ENCODE measurements at regions not wholly inside any gene's neighbourhood (a gene's known extent, or its start where the extent isn't known, plus 50 kb on each side); places are given as distances from the start of the nearest gene placed in this dataset.

DNA sequence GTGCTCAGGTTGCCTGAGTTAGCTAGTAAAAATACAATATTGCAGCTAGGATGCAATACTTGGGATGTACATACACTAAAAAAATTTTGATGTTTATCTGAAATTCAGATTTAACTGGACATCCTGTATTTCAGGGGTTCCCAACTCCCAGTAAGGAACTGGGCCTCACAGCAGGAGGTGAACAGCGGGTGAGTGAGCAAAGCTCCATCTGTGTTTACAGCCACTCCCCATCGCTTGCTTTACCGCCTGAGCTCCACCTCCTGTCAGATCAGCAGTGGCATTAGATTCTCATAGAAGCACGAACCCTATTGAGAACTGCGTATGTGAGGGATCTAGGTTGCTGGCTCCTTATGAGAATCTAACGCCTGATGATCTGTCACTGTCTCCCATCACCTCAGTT is 285.1 kb upstream of the PROK2 start:
- TF ChIP-seq POLR2AphosphoS5 (IDR thresholded peaks at IDR 0.05) = no peak
- TF ChIP-seq, protein P1, sequence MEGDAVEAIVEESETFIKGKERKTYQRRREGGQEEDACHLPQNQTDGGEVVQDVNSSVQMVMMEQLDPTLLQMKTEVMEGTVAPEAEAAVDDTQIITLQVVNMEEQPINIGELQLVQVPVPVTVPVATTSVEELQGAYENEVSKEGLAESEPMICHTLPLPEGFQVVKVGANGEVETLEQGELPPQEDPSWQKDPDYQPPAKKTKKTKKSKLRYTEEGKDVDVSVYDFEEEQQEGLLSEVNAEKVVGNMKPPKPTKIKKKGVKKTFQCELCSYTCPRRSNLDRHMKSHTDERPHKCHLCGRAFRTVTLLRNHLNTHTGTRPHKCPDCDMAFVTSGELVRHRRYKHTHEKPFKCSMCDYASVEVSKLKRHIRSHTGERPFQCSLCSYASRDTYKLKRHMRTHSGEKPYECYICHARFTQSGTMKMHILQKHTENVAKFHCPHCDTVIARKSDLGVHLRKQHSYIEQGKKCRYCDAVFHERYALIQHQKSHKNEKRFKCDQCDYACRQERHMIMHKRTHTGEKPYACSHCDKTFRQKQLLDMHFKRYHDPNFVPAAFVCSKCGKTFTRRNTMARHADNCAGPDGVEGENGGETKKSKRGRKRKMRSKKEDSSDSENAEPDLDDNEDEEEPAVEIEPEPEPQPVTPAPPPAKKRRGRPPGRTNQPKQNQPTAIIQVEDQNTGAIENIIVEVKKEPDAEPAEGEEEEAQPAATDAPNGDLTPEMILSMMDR (IDR thresholded peaks at IDR 0.05) = no peak
- H3K36me3 ChIP-seq = no peaks in the 10 kb centered on the region
- H3K4me1 ChIP-seq = no peaks in the 10 kb centered on the region
- H3K27ac ChIP-seq (replicated peaks in 1 of 4) = no peak overlapping the region
- WGBS = 98% methylated on average over 6 of the region's 6 CpGs
- H3K4me3 ChIP-seq = no peak overlapping the region
- no peaks in the 10 kb centered on the region for H3K27me3 ChIP-seq
- no peak for DNase-seq (ENCODE audit: extremely low spot score)
- intact Hi-C loops (cut with DNase I) = no loop called here
- H3K9me3 ChIP-seq = peaks cover 0 to 2% (median under 1%) of the 10 kb centered on the region in 4 donors

DNA sequence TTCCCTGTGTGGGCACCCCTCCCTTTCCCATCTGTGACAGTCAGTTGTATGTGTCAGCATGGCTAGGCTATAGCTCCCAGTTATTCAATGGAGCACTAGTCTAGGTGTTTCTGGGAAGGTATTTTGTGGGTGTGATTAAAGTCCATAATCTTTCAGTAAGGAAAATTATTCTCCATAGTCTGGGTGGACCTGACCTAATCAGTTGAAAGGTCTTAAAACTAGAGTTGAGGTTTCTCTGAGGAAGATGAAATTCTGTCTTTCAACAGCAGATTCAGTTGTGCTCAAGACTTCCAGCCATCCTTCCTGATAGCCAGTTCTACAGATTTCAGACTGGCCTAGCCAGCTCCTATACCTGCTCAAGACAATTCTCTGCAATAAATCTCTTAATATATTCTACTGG is 284.6 kb upstream of the PROK2 start:
- Histone ChIP-seq H3K27me3 (no peaks in the 10 kb centered on the region), H3K4me3 (no peak overlapping the region), H3K27ac (replicated peaks in 1 of 4) (no peak overlapping the region), H3K4me1 (no peaks in the 10 kb centered on the region), H3K9me3 (no peaks in the 10 kb centered on the region), H3K36me3 (no peaks in the 10 kb centered on the region)
- DNase-seq (ENCODE audit: extremely low spot score) = no peak
- intact Hi-C loops (cut with DNase I) = no loop called here
- no peak for TF ChIP-seq POLR2A (IDR thresholded peaks at IDR 0.05; ENCODE audit: low read depth)
- TF ChIP-seq, protein P1 (IDR thresholded peaks at IDR 0.05) = no peak
- no peak for TF ChIP-seq EP300 (IDR thresholded peaks at IDR 0.05)
- no peak for TF ChIP-seq POLR2AphosphoS5 (IDR thresholded peaks at IDR 0.05)

DNA sequence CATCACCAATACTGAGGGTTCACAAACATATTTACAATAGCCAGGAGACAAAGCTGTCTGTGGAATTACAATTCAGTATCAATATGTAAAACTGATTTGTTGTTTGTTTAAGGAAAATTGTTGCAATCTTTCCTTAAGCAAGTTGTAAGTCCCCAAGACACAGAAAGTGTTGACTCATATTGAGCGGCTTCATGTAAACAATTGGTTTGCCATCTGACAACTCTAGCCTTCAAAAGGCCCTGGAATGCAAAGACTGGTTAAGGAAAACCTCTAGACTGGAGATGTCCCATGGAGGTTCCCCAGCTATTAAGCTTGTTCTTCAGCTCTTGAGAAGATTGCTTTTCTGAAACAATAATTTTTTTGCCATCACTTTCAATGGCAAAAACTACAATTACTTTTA is 283.7 kb upstream of the PROK2 start:
- Histone ChIP-seq H3K4me3 (no peak overlapping the region), H3K36me3 (no peaks in the 10 kb centered on the region), H3K27me3 (no peaks in the 10 kb centered on the region), H3K9me3 (peaks cover 0 to 3% (median 0%) of the 10 kb centered on the region in 4 donors), H3K4me1 (no peaks in the 10 kb centered on the region), H3K27ac (replicated peaks in 1 of 4) (no peak overlapping the region)
- TF ChIP-seq, protein P1 (IDR thresholded peaks at IDR 0.05) = no peak
- TF ChIP-seq POLR2AphosphoS5 (IDR thresholded peaks at IDR 0.05) = no peak
- TF ChIP-seq EP300 (IDR thresholded peaks at IDR 0.05) = no peak
- TF ChIP-seq POLR2A (IDR thresholded peaks at IDR 0.05; ENCODE audit: low read depth) = no peak
- WGBS = 94% methylated on average over 1 of the region's 1 CpG
- intact Hi-C loops (cut with DNase I) = no loop called here
- DNase-seq (ENCODE audit: extremely low spot score) = no peak

DNA sequence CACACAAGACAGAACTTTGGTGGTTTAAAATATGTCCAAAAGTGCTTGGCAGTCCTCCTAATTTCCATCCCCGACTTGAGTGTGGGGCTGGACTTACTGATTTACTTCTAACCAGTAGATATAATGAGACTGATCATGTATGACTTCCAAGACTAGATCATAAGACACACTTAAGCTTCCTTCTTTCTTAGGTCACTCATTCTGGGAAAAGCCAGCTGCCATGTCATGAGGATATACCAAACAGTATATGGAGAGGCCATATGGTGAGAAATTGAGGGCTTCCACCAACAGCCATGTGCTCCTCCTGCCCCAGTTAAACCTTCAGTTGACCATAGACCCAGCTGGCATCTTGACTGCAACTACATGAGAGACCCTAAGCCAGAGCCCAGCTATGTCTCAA is 282.8 kb upstream of the PROK2 start:
- H3K9me3 ChIP-seq = peaks cover 0 to 4% (median 2%) of the 10 kb centered on the region in 4 donors
- 33% methylated on average over 1 of the region's 1 CpG for WGBS
- no peaks in the 10 kb centered on the region for H3K27me3 ChIP-seq
- TF ChIP-seq, protein P1 (IDR thresholded peaks at IDR 0.05) = no peak
- TF ChIP-seq POLR2AphosphoS5 (IDR thresholded peaks at IDR 0.05) = no peak
- TF ChIP-seq POLR2A (IDR thresholded peaks at IDR 0.05; ENCODE audit: low read depth) = no peak
- TF ChIP-seq EP300 (IDR thresholded peaks at IDR 0.05) = no peak
- no peaks in the 10 kb centered on the region for H3K4me1 ChIP-seq
- no peak overlapping the region for H3K27ac ChIP-seq (replicated peaks in 1 of 4)
- no peak for DNase-seq (ENCODE audit: extremely low spot score)
- no peaks in the 10 kb centered on the region for H3K36me3 ChIP-seq
- intact Hi-C loops (cut with DNase I) = no loop called here
- no peak overlapping the region for H3K4me3 ChIP-seq

DNA sequence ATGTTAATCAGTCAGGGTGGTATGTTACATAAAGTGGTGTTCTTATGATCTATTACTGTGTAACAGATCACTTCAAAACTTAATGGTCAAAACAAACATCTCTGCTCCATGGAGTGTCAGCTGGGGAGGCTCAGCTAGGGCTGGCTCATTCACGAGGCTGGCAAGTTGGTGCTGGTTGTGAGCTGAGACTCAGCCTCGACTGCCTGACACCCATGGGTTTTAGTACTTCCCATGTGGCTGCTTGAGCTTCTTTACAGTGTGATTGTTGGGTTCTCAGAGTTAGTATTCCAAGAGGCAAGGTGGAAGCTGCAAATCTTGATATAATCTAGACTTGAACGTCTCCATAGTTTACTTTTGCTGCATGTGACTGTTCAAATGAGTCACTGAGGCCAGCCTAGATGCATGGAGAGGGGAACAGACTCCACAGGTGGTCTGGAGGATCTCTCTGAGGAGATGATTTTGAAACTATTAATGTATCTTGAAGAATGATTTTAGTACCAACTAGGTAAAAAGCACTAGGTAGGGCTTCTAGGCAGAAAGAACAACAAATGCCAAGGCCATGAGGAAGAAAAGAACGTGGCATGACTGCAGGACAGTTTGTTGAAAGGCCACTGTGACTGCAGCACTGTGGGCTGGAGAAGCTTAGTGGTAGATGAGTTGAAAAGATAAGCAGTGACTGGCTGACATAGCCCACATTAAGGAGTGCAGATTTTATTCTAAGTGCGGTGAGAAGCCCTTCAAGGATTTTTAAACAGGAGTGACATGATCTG is 281.1 kb upstream of the PROK2 start:
- WGBS = 71% methylated on average over 5 of the region's 5 CpGs
- intact Hi-C loops (cut with DNase I) = no loop called here
- H3K4me3 ChIP-seq = no peak overlapping the region
- H3K27ac ChIP-seq (replicated peaks in 1 of 4) = no peak overlapping the region
- H3K9me3 ChIP-seq = peaks cover 0 to 4% (median 2%) of the 10 kb centered on the region in 4 donors
- H3K36me3 ChIP-seq = no peaks in the 10 kb centered on the region
- no peaks in the 10 kb centered on the region for H3K27me3 ChIP-seq
- H3K4me1 ChIP-seq = no peaks in the 10 kb centered on the region
- TF ChIP-seq POLR2AphosphoS5 (IDR thresholded peaks at IDR 0.05) = no peak
- TF ChIP-seq, protein P1 (IDR thresholded peaks at IDR 0.05) = no peak
- no peak for TF ChIP-seq EP300 (IDR thresholded peaks at IDR 0.05)
- no peak for DNase-seq (ENCODE audit: extremely low spot score)

Measured in esophagus muscularis mucosa (tissue), 4 donors.